ENCODE measurements at regions not wholly inside any gene's neighbourhood (a gene's known extent, or its start where the extent isn't known, plus 50 kb on each side); places are given as distances from the start of the nearest gene placed in this dataset.
"Not testable (repeated sequence)": the region's sequence is repeated elsewhere in the genome, so short reads cannot be mapped to it uniquely, and the experiment has no call there.

GRCh38 chr3:106530367-106530766 lies 661.6 kb upstream of the CBLB start:
- no peak for TF ChIP-seq CTCF (IDR thresholded peaks at IDR 0.05; ENCODE audit: low read depth, low read length)
- H3K36me3 ChIP-seq: no peaks in the 10 kb centered on the region
- H3K27me3 ChIP-seq (ENCODE audit: insufficient read depth, low read depth, severe bottlenecking): no peaks in the 10 kb centered on the region
- H3K4me3 ChIP-seq (ENCODE audit: low read depth, low read length): no peak overlapping the region
- no peaks in the 10 kb centered on the region for H3K9me3 ChIP-seq (ENCODE audit: severe bottlenecking)
- no peak for DNase-seq
- no peak overlapping the region for H3K27ac ChIP-seq

- not testable (repeated sequence) for H3K9me3 ChIP-seq (ENCODE audit: severe bottlenecking)
These were observed 663.0 kb upstream of the CBLB start for GRCh38 chr3:106531771-106532329.

GRCh38 chr3:106533093-106533787 lies 664.4 kb upstream of the CBLB start:
- Histone ChIP-seq H3K9me3 (ENCODE audit: severe bottlenecking) (no peaks in the 10 kb centered on the region), H3K36me3 (no peaks in the 10 kb centered on the region), H3K4me3 (ENCODE audit: low read depth, low read length) (no peak overlapping the region), H3K27ac (no peak overlapping the region), H3K27me3 (ENCODE audit: insufficient read depth, low read depth, severe bottlenecking) (no peaks in the 10 kb centered on the region)
- TF ChIP-seq CTCF (IDR thresholded peaks at IDR 0.05; ENCODE audit: low read depth, low read length): no peak
- no peak for DNase-seq

More at GRCh38 chr3:106531771-106532329, 663.0 kb upstream of the CBLB start:
- H3K27ac ChIP-seq; DNase-seq; H3K4me3 ChIP-seq (ENCODE audit: low read depth, low read length); H3K36me3 ChIP-seq; H3K27me3 ChIP-seq (ENCODE audit: insufficient read depth, low read depth, severe bottlenecking): not testable (repeated sequence)

GRCh38 chr3:106533788-106534160 lies 665.0 kb upstream of the CBLB start:
- no peak for TF ChIP-seq CTCF (IDR thresholded peaks at IDR 0.05; ENCODE audit: low read depth, low read length)
- Histone ChIP-seq H3K4me3 (ENCODE audit: low read depth, low read length) (no peak overlapping the region), H3K36me3 (no peaks in the 10 kb centered on the region), H3K27me3 (ENCODE audit: insufficient read depth, low read depth, severe bottlenecking) (no peaks in the 10 kb centered on the region), H3K9me3 (ENCODE audit: severe bottlenecking) (no peaks in the 10 kb centered on the region), H3K27ac (no peak overlapping the region)
- no peak for DNase-seq

GRCh38 chr3:106534206-106534605 lies 665.4 kb upstream of the CBLB start:
- Histone ChIP-seq H3K9me3 (ENCODE audit: severe bottlenecking) (no peaks in the 10 kb centered on the region), H3K27ac (no peak overlapping the region), H3K36me3 (no peaks in the 10 kb centered on the region), H3K4me3 (ENCODE audit: low read depth, low read length) (no peak overlapping the region), H3K27me3 (ENCODE audit: insufficient read depth, low read depth, severe bottlenecking) (no peaks in the 10 kb centered on the region)
- no peak for TF ChIP-seq CTCF (IDR thresholded peaks at IDR 0.05; ENCODE audit: low read depth, low read length)
- no peak for DNase-seq

- peaks cover 4% of the 10 kb centered on the region for H3K9me3 ChIP-seq (ENCODE audit: severe bottlenecking)
- no peak overlapping the region for H3K4me3 ChIP-seq (ENCODE audit: low read depth, low read length)
- no peaks in the 10 kb centered on the region for H3K27me3 ChIP-seq (ENCODE audit: insufficient read depth, low read depth, severe bottlenecking)
- no peaks in the 10 kb centered on the region for H3K36me3 ChIP-seq
- H3K27ac ChIP-seq: no peak overlapping the region
- TF ChIP-seq CTCF (IDR thresholded peaks at IDR 0.05; ENCODE audit: low read depth, low read length): peak; percentile 26; the same call in 1 of the 2 replicates
- DNase-seq: no peak
These were observed 671.9 kb upstream of the CBLB start for GRCh38 chr3:106540743-106541142.
